Tibial artery (tissue), 4 donors: ENCODE measurements at regions not wholly inside any gene's neighbourhood (a gene's known extent, or its start where the extent isn't known, plus 50 kb on each side); places are given as distances from the start of the nearest gene placed in this dataset.

Experiments
- DNase-seq, 2 donors: peaks; one replicate each; pipeline ENCODE4 v3.0.0-alpha.2; 2019
- H3K27ac ChIP-seq, 2 donors: fragments of 200-600 bp; sonication (generic) in 1 of 2; 1 replicate in 1 of 2; 2 replicates in 1 of 2; pipeline ENCODE4 v1.5.1; 2018 to 2019; ENCODE audit warnings: mild to moderate bottlenecking in 1 of 2
- H3K27me3 ChIP-seq, 2 donors: fragments of 200-600 bp; sonication (generic) in 1 of 2; one replicate each; pipeline versions ENCODE4 v1.5.1 to v1.6.0; 2016 to 2019
- H3K36me3 ChIP-seq, 3 donors: fragments of 200-600 bp; sonication (generic) in 2 of 3; one replicate each; pipeline ENCODE4 v1.5.1; 2016 to 2019; ENCODE audit warnings: mild to moderate bottlenecking in 2 of 3
- H3K4me1 ChIP-seq, 4 donors: fragments of 200-600 bp; sonication (generic) in 2 of 4; 1 replicate in 3 of 4; 2 replicates in 1 of 4; pipeline ENCODE4 v1.5.1; 2016 to 2019
- H3K4me3 ChIP-seq, 2 donors: fragments of 200-600 bp; sonication (generic) in 1 of 2; 1 replicate in 1 of 2; 2 replicates in 1 of 2; pipeline ENCODE4 v1.5.1; 2018 to 2019; ENCODE audit warnings: mild to moderate bottlenecking in 2 of 2
- H3K9me3 ChIP-seq, 3 donors: fragments of 200-600 bp; sonication (generic) in 1 of 3; one replicate each; pipeline ENCODE4 v1.5.1; 2016 to 2019
- CTCF ChIP-seq, 2 experiments: fragments of 200-600 bp in 1 of 2; fragments of 450-650 bp in 1 of 2; IDR thresholded peaks; one replicate each; pipeline ENCODE4 v1.5.1; 2017 to 2019; ENCODE audit warnings: antibody characterized with exemption in 2 of 2, mild to moderate bottlenecking in 1 of 2, moderate library complexity in 1 of 2
- intact Hi-C: fragments of 100-400 bp; cut with DNase I; formaldehyde crosslinking; loops from one replicate; pipeline ENCODE4 v1.15.0; 2023; ENCODE audit warnings: low total_unique reads

- H3K4me3 ChIP-seq: no peak overlapping the region
- no peaks in the 10 kb centered on the region for H3K4me1 ChIP-seq
- no peak for TF ChIP-seq CTCF (IDR thresholded peaks at IDR 0.05)
- no peak for DNase-seq
- intact Hi-C loops: no loop called here
- H3K9me3 ChIP-seq: no peaks in the 10 kb centered on the region
- H3K27ac ChIP-seq: no peak overlapping the region
- no peaks in the 10 kb centered on the region for H3K36me3 ChIP-seq
- H3K27me3 ChIP-seq: no peaks in the 10 kb centered on the region
Observed at GRCh38 chr5:89137148-89137547, 254.2 kb upstream of the MEF2C start.

GRCh38 chr5:89133975-89134374 is 251.0 kb upstream of the MEF2C start:
- Histone ChIP-seq H3K27me3 (no peaks in the 10 kb centered on the region), H3K27ac (no peak overlapping the region), H3K36me3 (no peaks in the 10 kb centered on the region), H3K9me3 (no peaks in the 10 kb centered on the region), H3K4me1 (no peaks in the 10 kb centered on the region), H3K4me3 (no peak overlapping the region)
- intact Hi-C loops: no loop called here
- TF ChIP-seq CTCF (IDR thresholded peaks at IDR 0.05): no peak
- DNase-seq: no peak

DNA sequence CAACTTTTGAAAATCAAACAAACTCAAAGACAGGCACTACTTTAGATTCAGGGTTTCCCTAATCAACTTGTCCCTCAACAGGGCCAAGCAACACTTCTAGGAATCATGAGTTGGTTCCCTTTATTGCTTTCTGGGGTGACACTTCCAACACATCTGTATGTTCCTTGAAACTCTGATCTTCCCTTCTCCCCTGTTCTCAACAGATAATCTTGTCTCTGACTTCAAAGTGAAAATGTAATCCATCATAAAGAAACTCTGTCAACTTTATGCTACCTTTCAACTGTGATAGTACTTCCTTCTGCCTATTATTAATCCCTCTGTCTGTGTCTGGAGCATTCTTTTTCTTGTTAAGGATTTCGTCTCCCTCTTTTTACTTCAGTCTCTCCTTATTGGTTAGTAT is 250.1 kb upstream of the MEF2C start:
- intact Hi-C loops: no loop called here
- Histone ChIP-seq H3K4me3 (no peak overlapping the region), H3K36me3 (no peaks in the 10 kb centered on the region), H3K27me3 (no peaks in the 10 kb centered on the region), H3K27ac (no peak overlapping the region), H3K4me1 (no peaks in the 10 kb centered on the region), H3K9me3 (no peaks in the 10 kb centered on the region)
- no peak for TF ChIP-seq CTCF (IDR thresholded peaks at IDR 0.05)
- DNase-seq: no peak

DNA sequence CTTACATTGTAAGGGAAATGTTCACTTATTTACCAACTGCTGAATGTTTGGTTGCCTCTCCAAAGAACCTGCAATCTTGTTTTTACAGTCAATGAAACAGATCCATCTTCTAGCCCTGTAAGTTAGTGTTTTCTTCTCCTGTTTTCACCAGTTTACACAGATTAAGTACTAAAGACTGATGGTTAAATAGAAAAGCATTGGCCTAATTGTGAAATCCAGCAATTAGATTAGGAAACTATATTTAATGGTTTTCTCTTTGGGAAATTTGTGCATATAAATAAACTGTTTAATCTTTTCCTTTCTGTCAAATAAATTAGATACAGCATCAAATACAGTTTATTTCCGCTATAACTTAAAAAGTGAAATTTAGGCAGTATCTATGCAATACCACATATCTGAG is 247.9 kb upstream of the MEF2C start:
- no peaks in the 10 kb centered on the region for H3K36me3 ChIP-seq
- H3K4me1 ChIP-seq: no peaks in the 10 kb centered on the region
- no peak overlapping the region for H3K27ac ChIP-seq
- H3K27me3 ChIP-seq: no peaks in the 10 kb centered on the region
- no peak for DNase-seq
- TF ChIP-seq CTCF (IDR thresholded peaks at IDR 0.05): no peak
- intact Hi-C loops: no loop called here
- H3K4me3 ChIP-seq: no peak overlapping the region
- no peaks in the 10 kb centered on the region for H3K9me3 ChIP-seq

GRCh38 chr5:89129941-89130340 is 247.0 kb upstream of the MEF2C start:
- no peak overlapping the region for H3K4me3 ChIP-seq
- no peak overlapping the region for H3K27ac ChIP-seq
- H3K9me3 ChIP-seq: no peaks in the 10 kb centered on the region
- no peak for TF ChIP-seq CTCF (IDR thresholded peaks at IDR 0.05)
- no peak for DNase-seq
- no peaks in the 10 kb centered on the region for H3K27me3 ChIP-seq
- no peaks in the 10 kb centered on the region for H3K36me3 ChIP-seq
- intact Hi-C loops: no loop called here
- no peaks in the 10 kb centered on the region for H3K4me1 ChIP-seq

- intact Hi-C loops: no loop called here
- no peak for TF ChIP-seq CTCF (IDR thresholded peaks at IDR 0.05)
- Histone ChIP-seq H3K4me1 (no peaks in the 10 kb centered on the region), H3K27ac (no peak overlapping the region), H3K27me3 (no peaks in the 10 kb centered on the region), H3K9me3 (no peaks in the 10 kb centered on the region), H3K4me3 (no peak overlapping the region), H3K36me3 (no peaks in the 10 kb centered on the region)
- no peak for DNase-seq
Observed at GRCh38 chr5:89128906-89129625, 246.1 kb upstream of the MEF2C start.
